ENCODE measurements at regions not wholly inside any gene's neighbourhood (a gene's known extent, or its start where the extent isn't known, plus 50 kb on each side); places are given as distances from the start of the nearest gene placed in this dataset.

GRCh38 chr1:221141606-221142285 is 262.5 kb downstream of the HLX start:
- no peak for TF ChIP-seq POLR2AphosphoS5 (IDR thresholded peaks at IDR 0.05; ENCODE audit: low read depth, low read length)
- no peak for TF ChIP-seq POLR2A (IDR thresholded peaks at IDR 0.05; ENCODE audit: low read depth, low read length)
